CD4-positive, alpha-beta T cell treated with Interleukin-10 for 1 hour (primary cell): ENCODE measurements at regions not wholly inside any gene's neighbourhood (a gene's known extent, or its start where the extent isn't known, plus 50 kb on each side); places are given as distances from the start of the nearest gene placed in this dataset.

ENCODE experiments used
- DNase-seq: peaks from one replicate; pipeline ENCODE4 v3.0.0-alpha.2; 2020

- DNase-seq: no peak
Measured at GRCh38 chr18:25423760-25424159, 71.8 kb upstream of the ZNF521 start.

- no peak for DNase-seq
Measured at GRCh38 chr18:25423267-25423666, 71.3 kb upstream of the ZNF521 start.

GRCh38 chr18:25422230-25422629 is 70.3 kb upstream of the ZNF521 start:
- no peak for DNase-seq

- DNase-seq: no peak
Measured at GRCh38 chr18:25420077-25420825, 68.3 kb upstream of the ZNF521 start.

GRCh38 chr18:25416374-25416773 is 64.4 kb upstream of the ZNF521 start:
- no peak for DNase-seq

- no peak for DNase-seq
Measured at GRCh38 chr18:25409971-25410370, 58.0 kb upstream of the ZNF521 start.

GRCh38 chr18:25408293-25408692 is 56.3 kb upstream of the ZNF521 start:
- no peak for DNase-seq
